ENCODE measurements at regions not wholly inside any gene's neighbourhood (a gene's known extent, or its start where the extent isn't known, plus 50 kb on each side); places are given as distances from the start of the nearest gene placed in this dataset.

DNA sequence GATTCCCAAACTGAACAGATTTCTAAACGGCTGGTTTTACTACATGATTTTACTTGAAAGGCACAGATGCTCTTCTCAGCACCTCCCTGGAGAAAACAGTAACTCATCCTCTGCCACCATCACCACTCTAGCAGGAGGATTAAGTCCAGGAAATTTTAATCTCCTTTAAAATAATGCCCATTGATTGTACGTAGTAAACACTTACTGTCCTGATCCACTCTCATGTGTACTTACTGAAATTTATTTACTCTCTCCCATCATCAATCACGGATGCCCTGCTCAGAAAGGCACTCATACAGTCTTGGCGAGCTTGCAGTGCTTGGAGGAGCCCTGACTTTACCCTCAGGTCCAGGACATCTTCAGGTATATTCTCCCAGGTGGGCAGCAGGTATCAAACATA, 239.8 kb upstream of the EGLN3 start:
- no peak for TF ChIP-seq POLR2A (IDR thresholded peaks at IDR 0.05)
- TF ChIP-seq, protein P1, sequence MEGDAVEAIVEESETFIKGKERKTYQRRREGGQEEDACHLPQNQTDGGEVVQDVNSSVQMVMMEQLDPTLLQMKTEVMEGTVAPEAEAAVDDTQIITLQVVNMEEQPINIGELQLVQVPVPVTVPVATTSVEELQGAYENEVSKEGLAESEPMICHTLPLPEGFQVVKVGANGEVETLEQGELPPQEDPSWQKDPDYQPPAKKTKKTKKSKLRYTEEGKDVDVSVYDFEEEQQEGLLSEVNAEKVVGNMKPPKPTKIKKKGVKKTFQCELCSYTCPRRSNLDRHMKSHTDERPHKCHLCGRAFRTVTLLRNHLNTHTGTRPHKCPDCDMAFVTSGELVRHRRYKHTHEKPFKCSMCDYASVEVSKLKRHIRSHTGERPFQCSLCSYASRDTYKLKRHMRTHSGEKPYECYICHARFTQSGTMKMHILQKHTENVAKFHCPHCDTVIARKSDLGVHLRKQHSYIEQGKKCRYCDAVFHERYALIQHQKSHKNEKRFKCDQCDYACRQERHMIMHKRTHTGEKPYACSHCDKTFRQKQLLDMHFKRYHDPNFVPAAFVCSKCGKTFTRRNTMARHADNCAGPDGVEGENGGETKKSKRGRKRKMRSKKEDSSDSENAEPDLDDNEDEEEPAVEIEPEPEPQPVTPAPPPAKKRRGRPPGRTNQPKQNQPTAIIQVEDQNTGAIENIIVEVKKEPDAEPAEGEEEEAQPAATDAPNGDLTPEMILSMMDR (IDR thresholded peaks at IDR 0.05): no peak
